Smooth muscle cell (in vitro differentiated cells): ENCODE measurements at regions not wholly inside any gene's neighbourhood (a gene's known extent, or its start where the extent isn't known, plus 50 kb on each side); places are given as distances from the start of the nearest gene placed in this dataset.

ENCODE experiments used
- DNase-seq: peaks from one replicate; lab custom pipeline; 2025; ENCODE audit not compliant: unreplicated experiment; lab: John Stamatoyannopoulos, UW
- H2AFZ ChIP-seq: fragments of 200-600 bp; sonication (generic); 2 replicates; pipeline ENCODE4 v1.6.0; 2016; ENCODE audit warnings: antibody characterized with exemption, low read depth, mild to moderate bottlenecking
- H3F3A ChIP-seq: fragments of 200-600 bp; sonication (generic); 2 replicates; pipeline ENCODE4 v1.6.0; 2017; ENCODE audit warnings: antibody characterized with exemption, low read depth
- H3K27ac ChIP-seq: fragments of 200-600 bp; sonication (generic); 2 replicates; pipeline ENCODE4 v1.5.1; 2016; ENCODE audit warnings: low read depth, mild to moderate bottlenecking
- H3K27me3 ChIP-seq: fragments of 200-600 bp; sonication (generic); 2 replicates; pipeline ENCODE4 v1.6.1; 2016; ENCODE audit warnings: low read depth, mild to moderate bottlenecking
- H3K36me3 ChIP-seq: fragments of 200-600 bp; sonication (generic); 2 replicates; pipeline ENCODE4 v1.5.1; 2016; ENCODE audit warnings: low read depth
- H3K4me1 ChIP-seq: fragments of 200-600 bp; sonication (generic); 2 replicates; pipeline ENCODE4 v1.5.1; 2016; ENCODE audit warnings: low read depth
- H3K4me2 ChIP-seq: fragments of 200-600 bp; sonication (generic); 2 replicates; pipeline ENCODE4 v1.6.0; 2016; ENCODE audit warnings: mild to moderate bottlenecking
- H3K4me3 ChIP-seq: fragments of 200-600 bp; sonication (generic); 2 replicates; pipeline ENCODE4 v1.5.1; 2016; ENCODE audit warnings: mild to moderate bottlenecking
- H3K79me2 ChIP-seq: fragments of 200-600 bp; sonication (generic); 2 replicates; pipeline ENCODE4 v1.6.0; 2016; ENCODE audit warnings: low read depth, mild to moderate bottlenecking
- H3K9ac ChIP-seq: fragments of 200-600 bp; sonication (generic); 2 replicates; pipeline ENCODE4 v1.6.0; 2016; ENCODE audit warnings: low read depth
- H3K9me3 ChIP-seq: fragments of 200-600 bp; sonication (generic); replicated peaks from 2 replicates; pipeline ENCODE4 v1.5.1; 2016; ENCODE audit warnings: low read depth
- H4K20me1 ChIP-seq: fragments of 200-600 bp; sonication (generic); 2 replicates; pipeline ENCODE4 v1.6.0; 2016; ENCODE audit warnings: low read depth
- CTCF ChIP-seq: fragments of 200-600 bp; sonication (generic); IDR thresholded peaks from 2 replicates; pipeline ENCODE4 v1.5.1; 2017; ENCODE audit warnings: borderline replicate concordance, mild to moderate bottlenecking, antibody characterized with exemption; ENCODE audit not compliant: insufficient read depth, poor library complexity, severe bottlenecking
- WGBS: methylation state at CpG from one replicate; pipeline ENCODE4 v1.1.7; 2016; ENCODE audit warnings: low lambda C conversion rate; 5-methylcytosine and 5-hydroxymethylcytosine counted together

- H4K20me1 ChIP-seq = no peaks in the 10 kb centered on the region
- no peak overlapping the region for H3K9ac ChIP-seq
- DNase-seq = no peak
- no peak overlapping the region for H3K4me2 ChIP-seq
- no peak for TF ChIP-seq CTCF
- no peaks in the 10 kb centered on the region for H3K9me3 ChIP-seq
- H3K36me3 ChIP-seq = no peaks in the 10 kb centered on the region
- no peak overlapping the region for H3K4me3 ChIP-seq
- no peaks in the 10 kb centered on the region for H3K4me1 ChIP-seq
- no peaks in the 10 kb centered on the region for H3K27me3 ChIP-seq
- no peak overlapping the region for H3K27ac ChIP-seq
- WGBS = 53% methylated on average over 2 of the region's 2 CpGs
- no peaks in the 10 kb centered on the region for H3F3A ChIP-seq
- H3K79me2 ChIP-seq = no peaks in the 10 kb centered on the region
- H2AFZ ChIP-seq = no peak overlapping the region
Observed at GRCh38 chr6:130306377-130306776, 59.4 kb upstream of the TMEM200A start.

GRCh38 chr6:130303431-130303830, 62.4 kb upstream of the TMEM200A start:
- no peaks in the 10 kb centered on the region for H3F3A ChIP-seq
- TF ChIP-seq CTCF = no peak
- H3K9ac ChIP-seq = no peak overlapping the region
- no peak overlapping the region for H3K27ac ChIP-seq
- no peaks in the 10 kb centered on the region for H3K9me3 ChIP-seq
- H3K79me2 ChIP-seq = no peaks in the 10 kb centered on the region
- H3K4me1 ChIP-seq = no peaks in the 10 kb centered on the region
- no peaks in the 10 kb centered on the region for H4K20me1 ChIP-seq
- no peaks in the 10 kb centered on the region for H3K36me3 ChIP-seq
- H3K4me3 ChIP-seq = no peak overlapping the region
- no peak for DNase-seq
- no peak overlapping the region for H2AFZ ChIP-seq
- no peaks in the 10 kb centered on the region for H3K27me3 ChIP-seq
- no peak overlapping the region for H3K4me2 ChIP-seq

GRCh38 chr6:130298258-130298657, 67.6 kb upstream of the TMEM200A start:
- no peak overlapping the region for H2AFZ ChIP-seq
- no peaks in the 10 kb centered on the region for H3K4me1 ChIP-seq
- H3K4me2 ChIP-seq = no peak overlapping the region
- no peaks in the 10 kb centered on the region for H3K79me2 ChIP-seq
- 92% methylated on average over 6 of the region's 6 CpGs for WGBS
- no peak for TF ChIP-seq CTCF
- DNase-seq = no peak
- no peak overlapping the region for H3K4me3 ChIP-seq
- no peaks in the 10 kb centered on the region for H4K20me1 ChIP-seq
- H3K27ac ChIP-seq = no peak overlapping the region
- H3K9me3 ChIP-seq = no peaks in the 10 kb centered on the region
- no peaks in the 10 kb centered on the region for H3F3A ChIP-seq
- H3K27me3 ChIP-seq = no peaks in the 10 kb centered on the region
- no peaks in the 10 kb centered on the region for H3K36me3 ChIP-seq
- no peak overlapping the region for H3K9ac ChIP-seq

- no peak overlapping the region for H3K9ac ChIP-seq
- H3K36me3 ChIP-seq = no peaks in the 10 kb centered on the region
- H3K4me1 ChIP-seq = no peaks in the 10 kb centered on the region
- no peaks in the 10 kb centered on the region for H3K9me3 ChIP-seq
- DNase-seq = no peak
- H3F3A ChIP-seq = no peaks in the 10 kb centered on the region
- H3K79me2 ChIP-seq = no peaks in the 10 kb centered on the region
- no peak for TF ChIP-seq CTCF
- H4K20me1 ChIP-seq = no peaks in the 10 kb centered on the region
- H2AFZ ChIP-seq = no peak overlapping the region
- H3K27ac ChIP-seq = no peak overlapping the region
- H3K4me3 ChIP-seq = no peak overlapping the region
- 67% methylated on average over 1 of the region's 1 CpG for WGBS
- no peak overlapping the region for H3K4me2 ChIP-seq
- no peaks in the 10 kb centered on the region for H3K27me3 ChIP-seq
Observed at GRCh38 chr6:130296854-130297253, 69.0 kb upstream of the TMEM200A start.
